HCT116 (cell line): ENCODE measurements at regions not wholly inside any gene's neighbourhood (a gene's known extent, or its start where the extent isn't known, plus 50 kb on each side); places are given as distances from the start of the nearest gene placed in this dataset.

Source experiments
- ATAC-seq: fragments of 200-7000 bp; cut with Tn5 transposase; 2 replicates; pipeline ENCODE4 v1.9.1; 2020; ENCODE audit warnings: mild to moderate bottlenecking, moderate library complexity
- BruUV-seq: library from RNA; stranded (reverse); fragments of 400-500 nt; replicated peaks from 2 replicates; lab custom pipeline; 2021; lab: Mats Ljungman, UMichigan
- CTCF ChIA-PET: fragments of 300-600 bp; sonication (Branson Sonifier 250); formaldehyde crosslinking; loops from one replicate; lab custom pipeline; 2021; ENCODE audit warnings: antibody characterized with exemption; lab: Charles Lee
- POLR2A ChIA-PET: fragments of 300-600, 350-600 bp; sonication (Branson Sonifier 250); formaldehyde crosslinking; loops from one replicate; lab custom pipeline; 2021; ENCODE audit warnings: antibody characterized with exemption; lab: Charles Lee
- RAD21 ChIA-PET, 2 experiments: fragments of 300-600 bp; sonication (Branson Sonifier 250); formaldehyde crosslinking; loops; one replicate each; lab custom pipeline; 2023; ENCODE audit warnings: low total read pairs in 2 of 2; ENCODE audit not compliant: uncharacterized antibody in 2 of 2, unreplicated experiment in 2 of 2, low non-redundant PET in 1 of 2; lab: Charles Lee
- DNase-seq: peaks from one replicate; pipeline ENCODE4 v3.0.0-alpha.2; 2010; ENCODE audit warnings: low read depth, low spot score
- H2AFZ ChIP-seq: fragments of 200-600 bp; shearing (Covaris generic), sonication (generic); 2 replicates; pipeline ENCODE4 v1.6.1; 2017; ENCODE audit warnings: low read depth, mixed run types, mixed read lengths, antibody characterized with exemption, low read length; ENCODE audit not compliant: poor library complexity, severe bottlenecking
- H3K27ac ChIP-seq: 2 replicates; pipeline ENCODE4 v1.5.1; 2012; ENCODE audit warnings: low read depth, low read length
- H3K27me3 ChIP-seq: fragments of 200-600 bp; sonication (generic); 2 replicates; pipeline ENCODE4 v1.6.1; 2016; ENCODE audit warnings: mixed run types, low read length, mixed read lengths; ENCODE audit not compliant: insufficient read depth
- H3K36me3 ChIP-seq, 2 experiments: fragments of 200-500 bp in 1 of 2; fragments of 200-600 bp in 1 of 2; sonication (Bioruptor generic) in 1 of 2; sonication (generic) in 1 of 2; 2 replicates each; pipeline versions ENCODE4 v1.5.1 to v1.6.1; 2014 to 2016; ENCODE audit warnings: low read length in 2 of 2, inconsistent platforms in 1 of 2, mixed read lengths in 1 of 2, mixed run types in 1 of 2; ENCODE audit not compliant: insufficient read depth in 2 of 2, control insufficient read depth in 1 of 2
- H3K4me1 ChIP-seq, 2 experiments: fragments of 200-600 bp in 1 of 2; sonication (generic) in 1 of 2; 2 replicates each; pipeline versions ENCODE4 v1.5.1 to v1.6.1; 2012 to 2017; ENCODE audit warnings: low read length in 2 of 2, inconsistent platforms in 1 of 2, mild to moderate bottlenecking in 1 of 2, mixed read lengths in 1 of 2, mixed run types in 1 of 2, moderate library complexity in 1 of 2; ENCODE audit not compliant: insufficient read depth in 2 of 2, control insufficient read depth in 1 of 2
- H3K4me2 ChIP-seq: fragments of 200-600 bp; sonication (generic); 2 replicates; pipeline ENCODE4 v1.6.1; 2017; ENCODE audit warnings: mixed run types, low read length, mixed read lengths
- H3K4me3 ChIP-seq, 2 experiments: fragments of 200-600 bp in 1 of 2; sonication (generic) in 1 of 2; replicated peaks in 1 of 2; 2 replicates each; pipeline ENCODE4 v1.5.1; 2011 to 2016; ENCODE audit warnings: low read length in 2 of 2, control low read depth in 1 of 2, low read depth in 1 of 2, mild to moderate bottlenecking in 1 of 2, mixed read lengths in 1 of 2, mixed run types in 1 of 2
- H3K79me2 ChIP-seq: fragments of 200-600 bp; sonication (generic); 2 replicates; pipeline ENCODE4 v1.6.1; 2017; ENCODE audit warnings: mild to moderate bottlenecking, mixed run types, low read length, moderate library complexity, mixed read lengths; ENCODE audit not compliant: insufficient read depth
- H3K9ac ChIP-seq: fragments of 200-600 bp; sonication (generic); 2 replicates; pipeline ENCODE4 v1.6.1; 2016; ENCODE audit warnings: low read length, mixed read lengths
- H3K9me2 ChIP-seq: fragments of 200-600 bp; sonication (generic), shearing (Covaris generic); 2 replicates; pipeline ENCODE4 v1.6.1; 2017; ENCODE audit warnings: mixed run types, mild to moderate bottlenecking, moderate library complexity; ENCODE audit not compliant: insufficient read depth
- H3K9me3 ChIP-seq, 2 experiments: fragments of 200-500 bp in 1 of 2; fragments of 200-600 bp in 1 of 2; sonication (Bioruptor generic) in 1 of 2; sonication (generic) in 1 of 2; 2 replicates each; pipeline ENCODE4 v1.6.1; 2014 to 2017; ENCODE audit warnings: low read length in 2 of 2, mixed read lengths in 2 of 2, inconsistent platforms in 1 of 2, low read depth in 1 of 2, mild to moderate bottlenecking in 1 of 2, mixed run types in 1 of 2, moderate library complexity in 1 of 2; ENCODE audit not compliant: control insufficient read depth in 1 of 2, insufficient read depth in 1 of 2
- H4K20me1 ChIP-seq: fragments of 200-600 bp; sonication (generic), shearing (Covaris generic); 2 replicates; pipeline ENCODE4 v1.6.1; 2017; ENCODE audit warnings: mixed run types, mild to moderate bottlenecking, moderate library complexity; ENCODE audit not compliant: insufficient read depth
- CEBPB ChIP-seq: IDR thresholded peaks from 2 replicates; pipeline ENCODE4 v1.6.1; 2012; ENCODE audit warnings: low read depth
- EZH2 ChIP-seq: fragments of 200-600 bp; sonication (generic); IDR thresholded peaks from 2 replicates; pipeline ENCODE4 v1.6.1; 2017; ENCODE audit warnings: antibody characterized with exemption, mixed run types
- EZH2phosphoT487 ChIP-seq: fragments of 200-600 bp; IDR thresholded peaks from 2 replicates; pipeline ENCODE4 v1.6.1; 2018; ENCODE audit warnings: antibody characterized with exemption, borderline replicate concordance
- FOSL1 ChIP-seq: IDR thresholded peaks from 2 replicates; pipeline ENCODE4 v1.6.1; 2012; ENCODE audit warnings: low read depth
- POLR2AphosphoS5 ChIP-seq: IDR thresholded peaks from 2 replicates; pipeline ENCODE4 v1.6.1; 2011; ENCODE audit warnings: mild to moderate bottlenecking, low read depth, low read length, moderate library complexity
- RAD21 ChIP-seq: IDR thresholded peaks from 2 replicates; pipeline ENCODE4 v1.6.1; 2012; ENCODE audit warnings: low read depth, mild to moderate bottlenecking
- SIN3A ChIP-seq: IDR thresholded peaks from 2 replicates; pipeline ENCODE4 v1.6.1; 2012; ENCODE audit warnings: low read depth
- SP1 ChIP-seq: IDR thresholded peaks from 2 replicates; pipeline ENCODE4 v1.6.1; 2012; ENCODE audit warnings: low read depth
- SRF ChIP-seq: IDR thresholded peaks from 2 replicates; pipeline ENCODE4 v1.6.1; 2012; ENCODE audit warnings: low read depth
- TCF7L2 ChIP-seq: IDR thresholded peaks from 2 replicates; pipeline ENCODE4 v1.7.0; 2011; ENCODE audit warnings: borderline replicate concordance, inconsistent platforms; ENCODE audit not compliant: insufficient read depth, insufficient read length; ENCODE audit errors: extremely low read depth
- ZNF274 ChIP-seq: fragments of 200-500 bp; sonication (Bioruptor generic); IDR thresholded peaks from 2 replicates; pipeline ENCODE4 v1.6.1; 2014; ENCODE audit warnings: mild to moderate bottlenecking, low read depth, low read length, inconsistent platforms
- intact Hi-C: fragments of 100-400 bp; cut with micrococcal nuclease; formaldehyde crosslinking; loops from 2 replicates; pipeline ENCODE4 v1.10.0; 2022
- TF ChIP-seq, protein P1 (sequence below), 3 experiments: fragments of 200-600 bp in 1 of 3; sonication (generic) in 1 of 3; IDR thresholded peaks in 2 of 3; conservative IDR thresholded peaks in 1 of 3; 2 replicates each; pipeline ENCODE4 v1.5.1; 2012 to 2017; ENCODE audit warnings: low read depth in 2 of 3, low read length in 2 of 3, antibody characterized with exemption in 1 of 3, borderline replicate concordance in 1 of 3, control low read depth in 1 of 3, mild to moderate bottlenecking in 1 of 3, mixed read lengths in 1 of 3, mixed run types in 1 of 3, moderate library complexity in 1 of 3; ENCODE audit not compliant: insufficient read depth in 1 of 3
- TF ChIP-seq, protein P2 (sequence below): IDR thresholded peaks from 2 replicates; pipeline ENCODE4 v1.6.1; 2012
- TF ChIP-seq, protein P3 (sequence below): IDR thresholded peaks from 2 replicates; pipeline ENCODE4 v1.6.1; 2012; ENCODE audit warnings: low read depth

DNA sequence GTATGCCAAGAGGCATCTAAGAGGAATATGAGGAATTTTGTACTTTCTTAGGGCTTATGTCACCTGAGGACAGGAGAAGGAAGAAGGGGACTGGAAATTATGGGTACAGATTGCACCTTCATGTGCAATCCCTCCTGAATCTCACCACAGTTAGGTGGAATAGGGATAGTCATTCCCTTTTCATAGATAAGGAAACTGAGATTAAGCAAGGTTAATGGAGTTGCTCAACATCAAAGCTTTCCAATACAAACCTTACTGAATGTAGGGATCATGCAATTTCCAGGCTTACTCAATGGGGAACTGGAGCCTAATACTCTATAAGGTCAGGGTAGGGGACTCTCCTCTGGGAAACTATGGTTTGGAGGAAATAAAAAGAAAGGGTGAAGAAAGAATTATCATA, 133.0 kb downstream of the C11orf87 start:
- CTCF ChIA-PET, result no interaction called here
- TF ChIP-seq, protein P1, sequence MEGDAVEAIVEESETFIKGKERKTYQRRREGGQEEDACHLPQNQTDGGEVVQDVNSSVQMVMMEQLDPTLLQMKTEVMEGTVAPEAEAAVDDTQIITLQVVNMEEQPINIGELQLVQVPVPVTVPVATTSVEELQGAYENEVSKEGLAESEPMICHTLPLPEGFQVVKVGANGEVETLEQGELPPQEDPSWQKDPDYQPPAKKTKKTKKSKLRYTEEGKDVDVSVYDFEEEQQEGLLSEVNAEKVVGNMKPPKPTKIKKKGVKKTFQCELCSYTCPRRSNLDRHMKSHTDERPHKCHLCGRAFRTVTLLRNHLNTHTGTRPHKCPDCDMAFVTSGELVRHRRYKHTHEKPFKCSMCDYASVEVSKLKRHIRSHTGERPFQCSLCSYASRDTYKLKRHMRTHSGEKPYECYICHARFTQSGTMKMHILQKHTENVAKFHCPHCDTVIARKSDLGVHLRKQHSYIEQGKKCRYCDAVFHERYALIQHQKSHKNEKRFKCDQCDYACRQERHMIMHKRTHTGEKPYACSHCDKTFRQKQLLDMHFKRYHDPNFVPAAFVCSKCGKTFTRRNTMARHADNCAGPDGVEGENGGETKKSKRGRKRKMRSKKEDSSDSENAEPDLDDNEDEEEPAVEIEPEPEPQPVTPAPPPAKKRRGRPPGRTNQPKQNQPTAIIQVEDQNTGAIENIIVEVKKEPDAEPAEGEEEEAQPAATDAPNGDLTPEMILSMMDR (IDR thresholded peaks at IDR 0.05 in 2 of 3, conservative IDR thresholded peaks at IDR 0.05 in 1 of 3; ENCODE audit: borderline replicate concordance in 1 of 3, insufficient read depth in 1 of 3, low read depth in 2 of 3, low read length in 2 of 3), result no peak
- no peak for TF ChIP-seq SRF
- TF ChIP-seq FOSL1, result no peak
- TF ChIP-seq SIN3A, result no peak
- no peak for TF ChIP-seq CEBPB
- no peak for TF ChIP-seq ZNF274
- no peak for TF ChIP-seq SP1
- TF ChIP-seq, protein P2, sequence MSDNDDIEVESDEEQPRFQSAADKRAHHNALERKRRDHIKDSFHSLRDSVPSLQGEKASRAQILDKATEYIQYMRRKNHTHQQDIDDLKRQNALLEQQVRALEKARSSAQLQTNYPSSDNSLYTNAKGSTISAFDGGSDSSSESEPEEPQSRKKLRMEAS, result no peak
- TF ChIP-seq POLR2AphosphoS5, result no peak
- no peak for TF ChIP-seq EZH2
- no peak for TF ChIP-seq TCF7L2
- TF ChIP-seq RAD21, result no peak
- TF ChIP-seq, protein P3, sequence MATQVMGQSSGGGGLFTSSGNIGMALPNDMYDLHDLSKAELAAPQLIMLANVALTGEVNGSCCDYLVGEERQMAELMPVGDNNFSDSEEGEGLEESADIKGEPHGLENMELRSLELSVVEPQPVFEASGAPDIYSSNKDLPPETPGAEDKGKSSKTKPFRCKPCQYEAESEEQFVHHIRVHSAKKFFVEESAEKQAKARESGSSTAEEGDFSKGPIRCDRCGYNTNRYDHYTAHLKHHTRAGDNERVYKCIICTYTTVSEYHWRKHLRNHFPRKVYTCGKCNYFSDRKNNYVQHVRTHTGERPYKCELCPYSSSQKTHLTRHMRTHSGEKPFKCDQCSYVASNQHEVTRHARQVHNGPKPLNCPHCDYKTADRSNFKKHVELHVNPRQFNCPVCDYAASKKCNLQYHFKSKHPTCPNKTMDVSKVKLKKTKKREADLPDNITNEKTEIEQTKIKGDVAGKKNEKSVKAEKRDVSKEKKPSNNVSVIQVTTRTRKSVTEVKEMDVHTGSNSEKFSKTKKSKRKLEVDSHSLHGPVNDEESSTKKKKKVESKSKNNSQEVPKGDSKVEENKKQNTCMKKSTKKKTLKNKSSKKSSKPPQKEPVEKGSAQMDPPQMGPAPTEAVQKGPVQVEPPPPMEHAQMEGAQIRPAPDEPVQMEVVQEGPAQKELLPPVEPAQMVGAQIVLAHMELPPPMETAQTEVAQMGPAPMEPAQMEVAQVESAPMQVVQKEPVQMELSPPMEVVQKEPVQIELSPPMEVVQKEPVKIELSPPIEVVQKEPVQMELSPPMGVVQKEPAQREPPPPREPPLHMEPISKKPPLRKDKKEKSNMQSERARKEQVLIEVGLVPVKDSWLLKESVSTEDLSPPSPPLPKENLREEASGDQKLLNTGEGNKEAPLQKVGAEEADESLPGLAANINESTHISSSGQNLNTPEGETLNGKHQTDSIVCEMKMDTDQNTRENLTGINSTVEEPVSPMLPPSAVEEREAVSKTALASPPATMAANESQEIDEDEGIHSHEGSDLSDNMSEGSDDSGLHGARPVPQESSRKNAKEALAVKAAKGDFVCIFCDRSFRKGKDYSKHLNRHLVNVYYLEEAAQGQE, result no peak
- TF ChIP-seq EZH2phosphoT487, result no peak
- Histone ChIP-seq H3K9me3 (no peaks in the 10 kb centered on the region), H3K36me3 (no peaks in the 10 kb centered on the region), H3K27ac (no peak overlapping the region), H3K4me1 (no peaks in the 10 kb centered on the region), H3K4me3 (no peak overlapping the region), H3K9ac (no peak overlapping the region), H4K20me1 (no peaks in the 10 kb centered on the region), H2AFZ (no peak overlapping the region), H3K4me2 (no peak overlapping the region), H3K79me2 (no peaks in the 10 kb centered on the region), H3K9me2 (no peaks in the 10 kb centered on the region), H3K27me3 (no peaks in the 10 kb centered on the region)
- DNase-seq (no peak), ATAC-seq (no peak)
- no TSS peak for BruUV-seq
- POLR2A ChIA-PET, result no interaction called here
- RAD21 ChIA-PET, result no interaction called here
- intact Hi-C loops, result no loop called here
